ENCODE measurements at regions not wholly inside any gene's neighbourhood (a gene's known extent, or its start where the extent isn't known, plus 50 kb on each side); places are given as distances from the start of the nearest gene placed in this dataset.

- TF ChIP-seq CTCF (IDR thresholded peaks at IDR 0.05; ENCODE audit: insufficient read depth, low read depth, low read length, missing control alignments): no peak
- no peak overlapping the region for H3K4me3 ChIP-seq (ENCODE audit: low read depth, low read length)
- DNase-seq (ENCODE audit: low read depth): no peak
These were observed 882.4 kb upstream of the AUTS2 start for GRCh38 chr7:68715907-68716306.

- no peak for TF ChIP-seq CTCF (IDR thresholded peaks at IDR 0.05; ENCODE audit: insufficient read depth, low read depth, low read length, missing control alignments)
- no peak overlapping the region for H3K4me3 ChIP-seq (ENCODE audit: low read depth, low read length)
- DNase-seq (ENCODE audit: low read depth): no peak
These were observed 881.1 kb upstream of the AUTS2 start for GRCh38 chr7:68717176-68717575.

- no peak for DNase-seq (ENCODE audit: low read depth)
- TF ChIP-seq CTCF (IDR thresholded peaks at IDR 0.05; ENCODE audit: insufficient read depth, low read depth, low read length, missing control alignments): no peak
These were observed 880.2 kb upstream of the AUTS2 start for GRCh38 chr7:68718097-68718551.

GRCh38 chr7:68720697-68721096 is 877.6 kb upstream of the AUTS2 start:
- no peak for DNase-seq (ENCODE audit: low read depth)
- TF ChIP-seq CTCF (IDR thresholded peaks at IDR 0.05; ENCODE audit: insufficient read depth, low read depth, low read length, missing control alignments): no peak
- H3K4me3 ChIP-seq (ENCODE audit: low read depth, low read length): no peak overlapping the region

More at GRCh38 chr7:68718097-68718551, 880.2 kb upstream of the AUTS2 start:
- H3K4me3 ChIP-seq (ENCODE audit: low read depth, low read length): no peak overlapping the region

- no peak for DNase-seq (ENCODE audit: low read depth)
- no peak for TF ChIP-seq CTCF (IDR thresholded peaks at IDR 0.05; ENCODE audit: insufficient read depth, low read depth, low read length, missing control alignments)
- H3K4me3 ChIP-seq (ENCODE audit: low read depth, low read length): no peak overlapping the region
These were observed 876.2 kb upstream of the AUTS2 start for GRCh38 chr7:68722044-68722443.

GRCh38 chr7:68724965-68725364 is 873.3 kb upstream of the AUTS2 start:
- TF ChIP-seq CTCF (IDR thresholded peaks at IDR 0.05; ENCODE audit: insufficient read depth, low read depth, low read length, missing control alignments): no peak
- no peak overlapping the region for H3K4me3 ChIP-seq (ENCODE audit: low read depth, low read length)
- DNase-seq (ENCODE audit: low read depth): no peak

Data from GM12865 (cell line).